DMS114 treated with DMSO at 0.1 percent for 48 hours (cell line): ENCODE measurements at regions not wholly inside any gene's neighbourhood (a gene's known extent, or its start where the extent isn't known, plus 50 kb on each side); places are given as distances from the start of the nearest gene placed in this dataset.

Experiments used
- DNase-seq: peaks from one replicate; lab custom pipeline; 2025; ENCODE audit not compliant: unreplicated experiment; lab: John Stamatoyannopoulos, UW

- no peak for DNase-seq
Observed at GRCh38 chr7:68994841-68995240, 603.4 kb upstream of the AUTS2 start.

- no peak for DNase-seq
Observed at GRCh38 chr7:68998136-68998535, 600.1 kb upstream of the AUTS2 start.

- DNase-seq: no peak
Observed at GRCh38 chr7:69002416-69002815, 595.9 kb upstream of the AUTS2 start.

GRCh38 chr7:69012149-69012548 lies 586.1 kb upstream of the AUTS2 start:
- no peak for DNase-seq

GRCh38 chr7:69017208-69017607 lies 581.1 kb upstream of the AUTS2 start:
- no peak for DNase-seq

GRCh38 chr7:69018200-69018599 lies 580.1 kb upstream of the AUTS2 start:
- no peak for DNase-seq

GRCh38 chr7:69019437-69019836 lies 578.8 kb upstream of the AUTS2 start:
- DNase-seq: no peak

GRCh38 chr7:69020536-69020935 lies 577.7 kb upstream of the AUTS2 start:
- no peak for DNase-seq

- no peak for DNase-seq
Observed at GRCh38 chr7:69025249-69025648, 573.0 kb upstream of the AUTS2 start.

- no peak for DNase-seq
Observed at GRCh38 chr7:69032848-69033247, 565.4 kb upstream of the AUTS2 start.

GRCh38 chr7:69035826-69036225 lies 562.4 kb upstream of the AUTS2 start:
- DNase-seq: no peak

- DNase-seq: no peak
Observed at GRCh38 chr7:69036301-69036700, 562.0 kb upstream of the AUTS2 start.

- no peak for DNase-seq
Observed at GRCh38 chr7:69038915-69039314, 559.4 kb upstream of the AUTS2 start.

GRCh38 chr7:69042138-69042537 lies 556.1 kb upstream of the AUTS2 start:
- no peak for DNase-seq

GRCh38 chr7:69047151-69047754 lies 551.0 kb upstream of the AUTS2 start:
- no peak for DNase-seq

- DNase-seq: no peak
Observed at GRCh38 chr7:69049326-69049725, 548.9 kb upstream of the AUTS2 start.

- DNase-seq: no peak
Observed at GRCh38 chr7:69052447-69052846, 545.8 kb upstream of the AUTS2 start.

GRCh38 chr7:69060516-69060915 lies 537.8 kb upstream of the AUTS2 start:
- no peak for DNase-seq

- no peak for DNase-seq
Observed at GRCh38 chr7:69062020-69062765, 536.1 kb upstream of the AUTS2 start.

- DNase-seq: no peak
Observed at GRCh38 chr7:69067397-69067796, 530.9 kb upstream of the AUTS2 start.

- DNase-seq: no peak
Observed at GRCh38 chr7:69070476-69070875, 527.8 kb upstream of the AUTS2 start.

- no peak for DNase-seq
Observed at GRCh38 chr7:69076566-69076965, 521.7 kb upstream of the AUTS2 start.
